Mesenchymal stem cell (in vitro differentiated cells and primary cell): ENCODE measurements at regions not wholly inside any gene's neighbourhood (a gene's known extent, or its start where the extent isn't known, plus 50 kb on each side); places are given as distances from the start of the nearest gene placed in this dataset.

Experiments used
- DNase-seq: peaks from one replicate; pipeline ENCODE4 v3.0.0-alpha.2; 2013
- H2AFZ ChIP-seq: one replicate; pipeline ENCODE4 v1.6.1; 2013; ENCODE audit warnings: low read depth, mild to moderate bottlenecking, control low read depth, inconsistent platforms, low read length, moderate library complexity
- H2AK5ac ChIP-seq: 2 replicates; pipeline ENCODE4 v1.6.1; 2013; ENCODE audit warnings: low read length, moderate library complexity, mild to moderate bottlenecking, inconsistent platforms; ENCODE audit not compliant: severe bottlenecking
- H2BK120ac ChIP-seq: one replicate; pipeline ENCODE4 v1.6.1; 2013; ENCODE audit warnings: low read depth, mild to moderate bottlenecking, inconsistent platforms, low read length, moderate library complexity
- H2BK12ac ChIP-seq, 2 experiments: one replicate each; pipeline ENCODE4 v1.6.1; 2013; ENCODE audit warnings: inconsistent platforms in 2 of 2, low read length in 2 of 2, mild to moderate bottlenecking in 2 of 2, moderate library complexity in 2 of 2, control low read depth in 1 of 2
- H2BK15ac ChIP-seq: one replicate; pipeline ENCODE4 v1.6.1; 2013; ENCODE audit warnings: mild to moderate bottlenecking, low read depth, inconsistent platforms; ENCODE audit not compliant: poor library complexity, severe bottlenecking
- H2BK5ac ChIP-seq: 2 replicates; pipeline ENCODE4 v1.6.1; 2013; ENCODE audit warnings: low read depth, mild to moderate bottlenecking, low read length, control low read depth, inconsistent platforms; ENCODE audit not compliant: poor library complexity, severe bottlenecking
- H3K14ac ChIP-seq, 2 experiments: one replicate each; pipeline ENCODE4 v1.6.1; 2013; ENCODE audit warnings: inconsistent platforms in 2 of 2, low read length in 2 of 2, control low read depth in 1 of 2, mild to moderate bottlenecking in 1 of 2, moderate library complexity in 1 of 2
- H3K18ac ChIP-seq, 2 experiments: one replicate each; pipeline ENCODE4 v1.6.1; 2013; ENCODE audit warnings: inconsistent platforms in 2 of 2, low read length in 2 of 2, control low read depth in 1 of 2, low read depth in 1 of 2, mild to moderate bottlenecking in 1 of 2
- H3K23ac ChIP-seq, 2 experiments: one replicate each; pipeline ENCODE4 v1.6.1; 2013; ENCODE audit warnings: inconsistent platforms in 2 of 2, low read length in 2 of 2, mild to moderate bottlenecking in 2 of 2, moderate library complexity in 2 of 2, control low read depth in 1 of 2
- H3K27ac ChIP-seq: 2 replicates; pipeline ENCODE4 v1.5.1; 2013; ENCODE audit warnings: mild to moderate bottlenecking, moderate library complexity, low read length, control low read depth, inconsistent platforms; ENCODE audit not compliant: poor library complexity, severe bottlenecking
- H3K27me3 ChIP-seq, 2 experiments: 2 replicates each; pipeline versions ENCODE4 v1.6.1 to v1.7.0; 2013; ENCODE audit warnings: low read length in 2 of 2, mild to moderate bottlenecking in 2 of 2, moderate library complexity in 2 of 2, control low read depth in 1 of 2, inconsistent platforms in 1 of 2; ENCODE audit not compliant: control insufficient read depth in 1 of 2, insufficient read depth in 1 of 2
- H3K36me3 ChIP-seq, 2 experiments: 2 replicates each; pipeline versions ENCODE4 v1.6.1 to v1.7.0; 2013; ENCODE audit warnings: low read length in 2 of 2, control low read depth in 1 of 2, inconsistent platforms in 1 of 2, low read depth in 1 of 2, mild to moderate bottlenecking in 1 of 2; ENCODE audit not compliant: insufficient read depth in 2 of 2, control insufficient read depth in 1 of 2
- H3K4ac ChIP-seq, 2 experiments: one replicate each; pipeline ENCODE4 v1.6.1; 2013; ENCODE audit warnings: inconsistent platforms in 2 of 2, low read length in 2 of 2, mild to moderate bottlenecking in 2 of 2, moderate library complexity in 2 of 2, control low read depth in 1 of 2, low read depth in 1 of 2
- H3K4me1 ChIP-seq: 2 replicates; pipeline ENCODE4 v1.6.1; 2013; ENCODE audit warnings: low read depth, low read length, control low read depth; ENCODE audit not compliant: control insufficient read depth, insufficient read depth
- H3K4me2 ChIP-seq: 2 replicates; pipeline ENCODE4 v1.6.1; 2013; ENCODE audit warnings: low read length, mild to moderate bottlenecking, inconsistent platforms; ENCODE audit not compliant: poor library complexity, severe bottlenecking
- H3K4me3 ChIP-seq, 2 experiments: 2 replicates each; pipeline versions ENCODE4 v1.5.1 to v1.7.0; 2013; ENCODE audit warnings: low read length in 2 of 2, mild to moderate bottlenecking in 2 of 2, control low read depth in 1 of 2, low read depth in 1 of 2; ENCODE audit not compliant: insufficient read depth in 1 of 2
- H3K79me1 ChIP-seq: replicated peaks from 2 replicates; pipeline ENCODE4 v1.6.1; 2013; ENCODE audit warnings: mild to moderate bottlenecking, control low read depth, low read length, inconsistent platforms; ENCODE audit not compliant: poor library complexity, severe bottlenecking
- H3K9ac ChIP-seq: 2 replicates; pipeline ENCODE4 v1.7.0; 2013; ENCODE audit warnings: mild to moderate bottlenecking, low read length, moderate library complexity
- H3K9me3 ChIP-seq: 2 replicates; pipeline ENCODE4 v1.7.0; 2013; ENCODE audit warnings: mild to moderate bottlenecking, low read length; ENCODE audit not compliant: control insufficient read depth
- H4K8ac ChIP-seq: one replicate; pipeline ENCODE4 v1.6.1; 2013; ENCODE audit warnings: inconsistent platforms, mild to moderate bottlenecking, low read length, moderate library complexity
- H4K91ac ChIP-seq: one replicate; pipeline ENCODE4 v1.6.1; 2013; ENCODE audit warnings: mild to moderate bottlenecking, low read length, inconsistent platforms
- WGBS: methylation state at CpG from one replicate; pipeline ENCODE4 v1.1.7; 2013; ENCODE audit warnings: mixed read lengths; 5-methylcytosine and 5-hydroxymethylcytosine counted together

GRCh38 chr3:168747697-168748096 lies 652.0 kb upstream of the GOLIM4 start:
- Histone ChIP-seq H3K36me3 (no peaks in the 10 kb centered on the region), H4K91ac (no peak overlapping the region), H3K4ac (no peak overlapping the region), H3K27me3 (no peaks in the 10 kb centered on the region), H2BK120ac (no peak overlapping the region), H4K8ac (no peak overlapping the region), H3K79me1 (no peaks in the 10 kb centered on the region), H3K4me3 (no peak overlapping the region), H3K4me2 (no peak overlapping the region), H2BK12ac (no peak overlapping the region), H3K14ac (no peak overlapping the region), H2AFZ (no peak overlapping the region), H3K23ac (no peak overlapping the region), H3K27ac (no peak overlapping the region), H3K4me1 (no peaks in the 10 kb centered on the region), H3K18ac (no peak overlapping the region), H2AK5ac (no peak overlapping the region), H3K9ac (no peak overlapping the region), H3K9me3 (peaks cover 4% of the 10 kb centered on the region), H2BK5ac (no peak overlapping the region), H2BK15ac (no peak overlapping the region)
- no peak for DNase-seq
- WGBS: no CpG with 5 or more reads among the region's 3 CpGs

GRCh38 chr3:168738527-168739325 lies 643.0 kb upstream of the GOLIM4 start:
- no peak overlapping the region for H3K14ac ChIP-seq
- no peak overlapping the region for H2BK12ac ChIP-seq
- H3K36me3 ChIP-seq: no peaks in the 10 kb centered on the region
- H2AFZ ChIP-seq: no peak overlapping the region
- no peak overlapping the region for H3K4me2 ChIP-seq
- no peak overlapping the region for H3K18ac ChIP-seq
- H4K91ac ChIP-seq: no peak overlapping the region
- H3K27me3 ChIP-seq: no peaks in the 10 kb centered on the region
- H3K4me1 ChIP-seq: no peaks in the 10 kb centered on the region
- H2BK15ac ChIP-seq: no peak overlapping the region
- H3K27ac ChIP-seq: no peak overlapping the region
- H3K23ac ChIP-seq: no peak overlapping the region
- no peak overlapping the region for H3K9ac ChIP-seq
- no peaks in the 10 kb centered on the region for H3K79me1 ChIP-seq
- H4K8ac ChIP-seq: no peak overlapping the region
- DNase-seq: no peak
- no peak overlapping the region for H2BK120ac ChIP-seq
- WGBS: 88% methylated on average over 5 of the region's 6 CpGs
- no peak overlapping the region for H2BK5ac ChIP-seq
- H3K4me3 ChIP-seq: no peak overlapping the region
- H2AK5ac ChIP-seq: no peak overlapping the region
- H3K4ac ChIP-seq: no peak overlapping the region
- H3K9me3 ChIP-seq: peaks cover 6% of the 10 kb centered on the region

GRCh38 chr3:168736202-168736601 lies 640.5 kb upstream of the GOLIM4 start:
- Histone ChIP-seq H2BK120ac (no peak overlapping the region), H3K27me3 (no peaks in the 10 kb centered on the region), H3K23ac (no peak overlapping the region), H3K4ac (no peak overlapping the region), H3K27ac (no peak overlapping the region), H2AK5ac (no peak overlapping the region), H2BK15ac (no peak overlapping the region), H2BK12ac (no peak overlapping the region), H4K8ac (no peak overlapping the region), H3K14ac (no peak overlapping the region), H2BK5ac (no peak overlapping the region), H3K18ac (no peak overlapping the region), H3K4me1 (no peaks in the 10 kb centered on the region), H3K79me1 (no peaks in the 10 kb centered on the region), H3K4me2 (no peak overlapping the region), H2AFZ (no peak overlapping the region), H3K36me3 (no peaks in the 10 kb centered on the region), H3K9ac (no peak overlapping the region), H4K91ac (no peak overlapping the region), H3K9me3 (peaks cover 6% of the 10 kb centered on the region), H3K4me3 (no peak overlapping the region)
- WGBS: 89% methylated on average over 1 of the region's 2 CpGs
- no peak for DNase-seq

- Histone ChIP-seq H4K8ac (no peak overlapping the region), H2AFZ (no peak overlapping the region), H3K27ac (no peak overlapping the region), H3K27me3 (no peaks in the 10 kb centered on the region), H3K18ac (no peak overlapping the region), H3K4me2 (no peak overlapping the region), H3K4ac (no peak overlapping the region), H3K4me3 (no peak overlapping the region), H2BK15ac (no peak overlapping the region), H2AK5ac (no peak overlapping the region), H4K91ac (no peak overlapping the region), H3K14ac (no peak overlapping the region), H3K9ac (no peak overlapping the region), H3K36me3 (no peaks in the 10 kb centered on the region), H2BK5ac (no peak overlapping the region), H3K9me3 (peaks cover 6% of the 10 kb centered on the region), H3K79me1 (no peaks in the 10 kb centered on the region), H3K4me1 (no peaks in the 10 kb centered on the region), H3K23ac (no peak overlapping the region), H2BK120ac (no peak overlapping the region), H2BK12ac (no peak overlapping the region)
- WGBS: 93% methylated on average over 3 of the region's 3 CpGs
- no peak for DNase-seq
Measured at GRCh38 chr3:168730073-168730472, 634.3 kb upstream of the GOLIM4 start.
